ENCODE measurements at regions not wholly inside any gene's neighbourhood (a gene's known extent, or its start where the extent isn't known, plus 50 kb on each side); places are given as distances from the start of the nearest gene placed in this dataset.
"Not testable (repeated sequence)": the region's sequence is repeated elsewhere in the genome, so short reads cannot be mapped to it uniquely, and the experiment has no call there.

- DNase-seq: no peak
These were observed 51.4 kb downstream of the MRPL36 start for GRCh38 chr5:1748271-1748670.

- DNase-seq: no peak
These were observed 51.9 kb downstream of the MRPL36 start for GRCh38 chr5:1747803-1748085.

GRCh38 chr5:1747079-1747802, 52.4 kb downstream of the MRPL36 start:
- DNase-seq: no peak

GRCh38 chr5:1746371-1747078, 53.1 kb downstream of the MRPL36 start:
- DNase-seq: no peak

DNA sequence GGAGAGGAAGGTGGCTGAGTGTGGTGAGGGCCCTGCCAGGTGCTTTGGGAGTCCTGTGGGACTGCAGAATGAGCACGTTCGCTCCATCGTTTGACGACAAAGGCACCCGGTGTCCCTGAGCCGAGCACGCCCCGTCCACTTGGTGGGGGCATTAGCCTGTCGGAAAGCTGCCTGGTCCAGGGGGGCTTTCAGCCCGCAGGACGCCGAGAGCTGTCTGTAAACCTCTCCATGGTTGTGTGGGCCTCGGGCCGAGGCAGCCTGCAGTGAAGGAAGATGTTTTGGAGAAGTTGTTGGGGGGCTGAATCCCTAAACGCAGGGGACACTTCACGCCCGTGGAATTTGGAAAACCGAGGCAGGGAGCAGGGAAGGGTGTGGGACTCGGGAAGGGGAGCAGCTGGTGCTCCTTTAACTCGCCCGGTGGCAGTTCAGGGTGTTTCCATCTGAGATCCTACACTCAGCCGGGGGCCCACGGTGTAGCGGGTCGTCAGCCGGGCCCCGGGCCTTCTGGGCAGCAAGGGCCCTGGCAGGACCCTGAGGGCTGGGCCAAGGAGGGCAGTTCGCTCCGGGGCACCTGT, 53.8 kb downstream of the MRPL36 start:
- DNase-seq: no peak

GRCh38 chr5:1745123-1745795, 54.4 kb downstream of the MRPL36 start:
- DNase-seq: no peak

DNA sequence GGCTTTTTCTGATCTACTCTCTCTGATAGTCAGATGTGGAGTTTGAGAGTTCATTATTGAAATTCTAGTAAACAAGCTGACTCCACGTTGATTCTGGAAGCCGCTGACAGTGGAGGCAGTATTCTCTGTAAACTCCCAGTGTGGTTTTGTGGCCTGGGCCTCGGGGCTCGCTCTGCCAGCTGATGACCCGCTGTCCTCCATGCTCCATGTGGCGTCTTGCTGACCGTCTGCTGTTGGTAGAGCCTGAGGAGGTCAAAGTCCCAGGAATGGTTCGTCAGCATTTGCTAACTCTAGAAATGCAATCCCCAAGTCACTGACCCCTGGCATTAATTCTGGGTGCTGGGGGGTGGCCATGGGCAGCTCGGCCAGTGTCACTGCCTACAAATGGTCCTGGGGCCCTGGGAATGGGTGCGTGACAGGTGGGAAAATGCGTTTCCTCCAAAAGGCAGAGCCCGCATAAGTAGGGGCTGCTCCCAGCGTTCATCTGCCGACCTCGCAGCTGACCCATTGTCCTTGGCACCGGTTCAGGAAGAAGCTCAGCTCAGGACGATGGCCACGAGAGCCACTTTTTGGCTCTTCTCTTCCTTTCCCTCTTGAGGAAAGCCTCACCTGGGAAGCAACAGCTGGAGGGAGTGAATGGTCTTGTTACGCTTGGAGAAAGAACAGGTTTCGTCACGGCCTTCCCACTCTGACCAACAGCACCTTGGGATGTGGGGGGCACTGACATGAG, 55.1 kb downstream of the MRPL36 start:
- no peak for DNase-seq

GRCh38 chr5:1743769-1744085, 55.9 kb downstream of the MRPL36 start:
- no peak for DNase-seq

GRCh38 chr5:1743061-1743768, 56.4 kb downstream of the MRPL36 start:
- DNase-seq: no peak

DNA sequence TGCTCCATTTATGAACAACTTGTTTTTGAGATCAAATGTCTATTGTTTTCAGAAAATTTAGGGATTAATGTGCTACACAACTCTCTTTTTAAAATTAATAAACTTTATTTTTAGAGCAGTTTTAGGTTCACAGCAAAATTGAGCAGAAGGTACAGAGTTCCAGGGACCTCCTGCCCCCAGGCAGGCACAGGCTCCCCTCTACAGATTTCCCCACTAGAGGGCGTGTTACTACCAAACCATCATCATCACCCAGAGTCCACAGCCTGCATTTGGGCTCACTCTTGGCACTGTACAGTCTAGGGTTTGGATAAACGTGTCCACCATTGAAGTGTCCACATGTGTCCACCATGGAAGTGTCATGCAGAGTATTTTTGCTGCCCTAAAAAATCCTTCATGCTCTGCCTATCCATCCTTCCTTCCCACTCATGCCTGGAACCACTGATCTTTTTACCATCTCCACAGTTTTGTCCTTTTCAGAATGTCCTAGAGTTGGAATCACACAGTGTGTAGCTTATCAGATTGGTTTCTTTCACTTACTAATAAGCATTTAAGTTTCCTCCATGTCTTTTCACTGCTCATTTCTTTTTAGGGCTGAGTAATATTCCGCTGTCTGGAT, 61.7 kb downstream of the MRPL36 start:
- no peak for DNase-seq

- no peak for DNase-seq
These were observed 62.5 kb downstream of the MRPL36 start for GRCh38 chr5:1736889-1737711.

DNA sequence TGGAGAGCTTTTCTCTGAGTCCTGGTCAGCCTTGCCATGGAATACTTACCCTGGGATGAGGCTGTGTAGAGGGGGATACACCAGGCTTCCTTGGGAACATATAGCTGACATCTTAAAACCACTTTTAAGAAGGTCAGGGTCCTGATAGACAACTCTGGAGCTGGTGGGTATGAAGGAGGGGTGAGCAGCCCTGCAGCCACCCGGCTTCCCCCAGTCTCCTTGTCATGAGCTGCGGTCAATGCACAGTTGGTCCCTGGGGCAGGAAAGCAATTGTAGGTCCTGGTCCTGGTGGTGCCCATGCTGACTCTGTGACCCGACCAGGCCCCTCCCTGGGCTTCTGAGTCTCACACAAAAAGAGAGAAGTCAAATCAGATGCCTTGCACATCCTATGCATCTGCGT, 63.6 kb downstream of the MRPL36 start:
- DNase-seq: no peak

- DNase-seq: no peak
These were observed 64.2 kb downstream of the MRPL36 start for GRCh38 chr5:1735320-1735970.

- no peak for DNase-seq
These were observed 64.7 kb downstream of the MRPL36 start for GRCh38 chr5:1734908-1735289.

DNA sequence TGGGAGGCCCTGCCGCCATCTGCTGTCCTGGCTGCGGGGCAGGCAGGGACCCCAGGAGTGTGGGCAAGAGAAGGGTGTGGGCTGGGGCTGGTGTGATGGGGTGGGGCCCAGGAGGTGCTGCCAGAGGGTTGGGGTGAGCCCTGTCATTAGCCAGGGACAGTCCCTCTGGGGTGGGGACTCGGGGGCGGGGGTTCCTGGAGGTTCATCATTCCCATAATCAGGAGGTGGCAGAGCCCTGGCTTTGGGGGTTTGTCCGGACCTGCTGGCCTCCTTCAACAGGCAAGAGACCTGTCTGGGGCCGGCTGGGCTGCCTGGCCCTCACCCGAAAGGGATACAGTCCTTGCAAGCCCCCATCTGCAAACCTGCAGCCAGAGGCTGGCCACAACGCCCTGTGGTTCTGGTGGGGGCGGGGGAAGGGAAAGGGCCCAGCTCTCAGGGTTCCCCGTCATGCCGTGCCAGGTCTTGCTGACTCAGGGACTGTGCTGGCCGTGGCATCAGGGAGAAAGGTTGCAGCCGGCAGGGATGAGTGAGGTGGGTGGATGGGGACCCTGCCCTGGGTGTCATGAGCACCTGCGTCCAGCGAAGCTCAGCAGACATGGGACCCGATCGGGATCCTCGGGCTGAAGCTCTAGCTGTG, 65.2 kb downstream of the MRPL36 start:
- no peak for DNase-seq

GRCh38 chr5:1733369-1733768, 66.3 kb downstream of the MRPL36 start:
- no peak for DNase-seq

GRCh38 chr5:1732945-1733344, 66.7 kb downstream of the MRPL36 start:
- DNase-seq: no peak

GRCh38 chr5:1732238-1732941, 67.2 kb downstream of the MRPL36 start:
- DNase-seq: no peak

DNA sequence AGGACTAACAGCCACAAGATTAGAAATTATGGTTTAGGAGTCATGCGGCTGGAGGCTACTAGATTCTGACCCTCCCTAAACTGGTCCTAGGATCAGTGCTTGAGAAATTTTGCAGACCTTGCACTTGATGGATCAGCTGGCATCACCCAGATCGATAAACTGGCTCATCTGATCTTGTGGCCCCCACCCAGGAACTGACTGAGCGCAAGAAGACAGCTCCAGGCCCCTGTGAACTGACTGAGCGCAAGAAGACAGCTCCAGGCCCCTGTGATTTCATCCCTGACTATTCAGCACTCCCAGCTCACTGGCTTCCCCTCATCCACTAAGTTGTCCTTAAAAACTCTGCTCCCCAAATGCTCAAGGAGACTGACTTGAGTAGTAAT, 67.8 kb downstream of the MRPL36 start:
- not testable (repeated sequence) for DNase-seq
